GM12878 (cell line): ENCODE measurements at regions not wholly inside any gene's neighbourhood (a gene's known extent, or its start where the extent isn't known, plus 50 kb on each side); places are given as distances from the start of the nearest gene placed in this dataset.

Source experiments
- ATAC-seq: fragments of 200-7000 bp; cut with Tn5 transposase; 3 replicates; pipeline ENCODE4 v1.9.1; 2020; ENCODE audit warnings: mild to moderate bottlenecking, moderate library complexity
- BruUV-seq: library from RNA; stranded (reverse); fragments of 400-500 nt; replicated peaks from 2 replicates; lab custom pipeline; 2021; lab: Mats Ljungman, UMichigan
- CTCF ChIA-PET: fragments of 300-600 bp; sonication (Branson Sonifier 250); formaldehyde crosslinking; extraction: SDS; loops from one replicate; lab custom pipeline; 2021; ENCODE audit warnings: inconsistent platforms; lab: Yijun Ruan, JAX
- POLR2A ChIA-PET: fragments of 350-600 bp; formaldehyde crosslinking; extraction: SDS; loops from one replicate; lab custom pipeline; 2021; ENCODE audit warnings: inconsistent platforms; lab: Charles Lee
- RAD21 ChIA-PET: fragments of 300-600 bp; sonication (Branson Sonifier 250); formaldehyde crosslinking; loops from one replicate; lab custom pipeline; 2023; ENCODE audit warnings: antibody characterized with exemption; ENCODE audit not compliant: unreplicated experiment; lab: Charles Lee
- SMC1A ChIA-PET: fragments of 300-600 bp; sonication (Branson Sonifier 250); formaldehyde crosslinking; loops from one replicate; lab custom pipeline; 2023; ENCODE audit not compliant: unreplicated experiment, uncharacterized antibody; lab: Charles Lee
- DNase-seq: peaks from one replicate; pipeline ENCODE4 v3.0.0-alpha.2; 2011; ENCODE audit warnings: low read depth, low spot score
- FAIRE-seq: peaks from 3 replicates; lab custom pipeline; 2011; peaks lifted over from hg19 to GRCh38; lab: Jason Lieb, UNC
- H2AFZ ChIP-seq: 2 replicates; pipeline ENCODE4 v1.6.0; 2011; ENCODE audit warnings: low read depth, low read length, control low read depth; ENCODE audit not compliant: control insufficient read depth
- H3K27ac ChIP-seq: 2 replicates; pipeline ENCODE4 v1.5.1; 2011; ENCODE audit warnings: control low read depth; ENCODE audit not compliant: control insufficient read depth, insufficient read depth
- H3K27me3 ChIP-seq, 2 experiments: replicated peaks in 1 of 2; 2 replicates each; pipeline versions ENCODE4 v1.6.0 to v1.6.1; 2011; ENCODE audit warnings: low read length in 1 of 2; ENCODE audit not compliant: control insufficient read depth in 2 of 2, insufficient read depth in 2 of 2
- H3K36me3 ChIP-seq, 2 experiments: 2 replicates each; pipeline ENCODE4 v1.5.1; 2011; ENCODE audit warnings: low read length in 1 of 2; ENCODE audit not compliant: control insufficient read depth in 2 of 2, insufficient read depth in 2 of 2
- H3K4me1 ChIP-seq: 2 replicates; pipeline ENCODE4 v1.6.1; 2011; ENCODE audit warnings: mild to moderate bottlenecking, low read length, moderate library complexity, mixed read lengths; ENCODE audit not compliant: control insufficient read depth, insufficient read depth
- H3K4me2 ChIP-seq: 2 replicates; pipeline ENCODE4 v1.6.0; 2011; ENCODE audit warnings: control low read depth; ENCODE audit not compliant: control insufficient read depth, insufficient read depth
- H3K4me3 ChIP-seq: fragments of 200-600 bp; sonication (generic); 2 replicates; pipeline ENCODE4 v1.5.1; 2016
- H3K79me2 ChIP-seq: 2 replicates; pipeline ENCODE4 v1.6.0; 2011; ENCODE audit warnings: low read length; ENCODE audit not compliant: control insufficient read depth, insufficient read depth
- H3K9ac ChIP-seq: 2 replicates; pipeline ENCODE4 v1.8.0; 2011; ENCODE audit warnings: low read length, control low read depth, mixed read lengths; ENCODE audit not compliant: control insufficient read depth, insufficient read depth
- H3K9me3 ChIP-seq: replicated peaks from 3 replicates; pipeline ENCODE4 v1.5.1; 2011; ENCODE audit warnings: mild to moderate bottlenecking, low read length; ENCODE audit not compliant: control insufficient read depth, insufficient read depth
- H4K20me1 ChIP-seq: 2 replicates; pipeline ENCODE4 v1.6.0; 2011; ENCODE audit not compliant: control insufficient read depth, insufficient read depth
- ATF2 ChIP-seq: IDR thresholded peaks from 2 replicates; pipeline ENCODE4 v1.6.1; 2012; ENCODE audit warnings: low read length, inconsistent platforms
- BCL3 ChIP-seq: IDR thresholded peaks from 2 replicates; pipeline ENCODE4 v1.6.1; 2011; ENCODE audit warnings: borderline replicate concordance, low read depth, mild to moderate bottlenecking, moderate library complexity, low read length; ENCODE audit not compliant: insufficient read depth, poor library complexity, severe bottlenecking
- E4F1 ChIP-seq: fragments of 450-650 bp; IDR thresholded peaks from 2 replicates; pipeline ENCODE4 v1.6.1; 2018; ENCODE audit warnings: borderline replicate concordance, mild to moderate bottlenecking; ENCODE audit not compliant: partially characterized antibody
- MYB ChIP-seq: fragments of 150-350 bp; IDR thresholded peaks from 2 replicates; pipeline ENCODE4 v1.6.1; 2014; ENCODE audit warnings: mild to moderate bottlenecking, low read depth, low read length, borderline replicate concordance
- NFIC ChIP-seq: IDR thresholded peaks from 2 replicates; pipeline ENCODE4 v1.6.1; 2012; ENCODE audit warnings: low read depth, mild to moderate bottlenecking, inconsistent platforms, low read length, moderate library complexity
- RELA ChIP-seq: fragments of 450-650 bp; IDR thresholded peaks from 2 replicates; pipeline ENCODE4 v1.8.0; 2014; ENCODE audit warnings: borderline replicate concordance; ENCODE audit not compliant: partially characterized antibody
- RFX5 ChIP-seq: IDR thresholded peaks from 2 replicates; pipeline ENCODE4 v1.6.1; 2011; ENCODE audit warnings: low read depth, low read length, improper control_type of control experiment
- SMAD5 ChIP-seq: IDR thresholded peaks from 2 replicates; pipeline ENCODE4 v1.6.1; 2016; ENCODE audit warnings: antibody characterized with exemption, low read depth
- SMC3 ChIP-seq: IDR thresholded peaks from 2 replicates; pipeline ENCODE4 v1.6.1; 2011; ENCODE audit warnings: low read length, improper control_type of control experiment, borderline replicate concordance
- SUZ12 ChIP-seq: fragments of 200-600 bp; sonication (generic); IDR thresholded peaks from one replicate; pipeline ENCODE4 v1.6.1; 2018; ENCODE audit warnings: antibody characterized with exemption, mild to moderate bottlenecking; ENCODE audit not compliant: unreplicated experiment
- ZBTB40 ChIP-seq: fragments of 450-650 bp; IDR thresholded peaks from 2 replicates; pipeline ENCODE4 v1.6.1; 2016; ENCODE audit warnings: mild to moderate bottlenecking, moderate library complexity, borderline replicate concordance
- WGBS: methylation state at CpG from one replicate; pipeline ENCODE4 v1.1.6; 2016; ENCODE audit warnings: low lambda C conversion rate; ENCODE audit not compliant: insufficient replicate concordance, insufficient coverage; ENCODE audit errors: missing lambda C conversion rate; 5-methylcytosine and 5-hydroxymethylcytosine counted together
- in situ Hi-C: fragments of 300-500 bp; cut with MboI; formaldehyde crosslinking; loops from 9 replicates; pipeline ENCODE4 v1.14.3; 2018; ENCODE audit warnings: mixed read lengths
- intact Hi-C: fragments of 100-400 bp; cut with micrococcal nuclease; formaldehyde crosslinking; loops from one replicate; pipeline ENCODE4 v1.14.2; 2022; ENCODE audit not compliant: unreplicated experiment

GRCh38 chr9:129404621-129405020, 216.3 kb downstream of the C9orf50 start (continued):
- TF ChIP-seq BCL3, result no peak
- TF ChIP-seq, all 136 proteins: peak for 0

- SMC1A ChIA-PET, result no interaction called here
- RAD21 ChIA-PET, result no interaction called here
- BruUV-seq, result no TSS peak
- no peak for TF ChIP-seq SMAD5
- TF ChIP-seq ATF2, result no peak
- no peak for TF ChIP-seq RFX5
- no peak for TF ChIP-seq ZBTB40
- no peak for TF ChIP-seq SUZ12
- TF ChIP-seq NFIC, result no peak
- TF ChIP-seq RELA, result no peak
- TF ChIP-seq E4F1, result no peak
- TF ChIP-seq MYB, result no peak
- no peak for TF ChIP-seq SMC3
Measured at GRCh38 chr9:129403779-129404620, 216.9 kb downstream of the C9orf50 start.

More at GRCh38 chr9:129403779-129404620, 216.9 kb downstream of the C9orf50 start:
- ChIA-PET CTCF (no interaction called here), POLR2A (no interaction called here)
- in situ Hi-C loops (no loop called here), intact Hi-C loops (no loop called here)
- no peak for FAIRE-seq
- Histone ChIP-seq H3K27me3 (no peaks in the 10 kb centered on the region), H3K4me2 (no peak overlapping the region), H4K20me1 (no peaks in the 10 kb centered on the region), H3K9ac (no peak overlapping the region), H3K79me2 (no peaks in the 10 kb centered on the region), H3K9me3 (no peaks in the 10 kb centered on the region), H3K4me1 (no peaks in the 10 kb centered on the region; the same call in 1 of the 2 replicates), H2AFZ (no peak overlapping the region), H3K36me3 (no peaks in the 10 kb centered on the region), H3K4me3 (no peak overlapping the region), H3K27ac (no peak overlapping the region)
- WGBS, result 34% methylated on average over 10 of the region's 10 CpGs
- ATAC-seq, result no peak
- DNase-seq, result no peak
